ENCODE measurements at regions not wholly inside any gene's neighbourhood (a gene's known extent, or its start where the extent isn't known, plus 50 kb on each side); places are given as distances from the start of the nearest gene placed in this dataset.

- no peak for DNase-seq
Measured at GRCh38 chr12:90060031-90060430, 351.4 kb upstream of the ATP2B1 start.

DNA sequence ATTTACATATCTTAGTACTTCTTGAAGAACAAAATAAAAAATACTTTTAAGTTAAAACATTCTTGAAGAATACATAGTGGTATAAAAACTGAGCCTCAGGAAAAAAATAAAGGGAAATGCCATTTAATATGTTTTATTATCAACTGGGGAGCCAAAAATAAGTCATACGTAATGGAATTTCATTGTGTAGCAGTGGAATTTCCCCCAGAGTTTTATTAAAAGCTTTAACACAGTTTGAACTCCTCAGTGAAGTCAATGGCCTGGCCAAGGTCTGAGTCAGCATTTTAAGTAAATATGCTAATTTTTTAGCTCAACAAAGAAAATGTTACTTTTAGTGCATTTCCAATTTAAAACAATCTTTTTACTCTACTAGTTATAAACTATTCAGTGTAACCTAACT, 350.1 kb upstream of the ATP2B1 start:
- DNase-seq: no peak

DNA sequence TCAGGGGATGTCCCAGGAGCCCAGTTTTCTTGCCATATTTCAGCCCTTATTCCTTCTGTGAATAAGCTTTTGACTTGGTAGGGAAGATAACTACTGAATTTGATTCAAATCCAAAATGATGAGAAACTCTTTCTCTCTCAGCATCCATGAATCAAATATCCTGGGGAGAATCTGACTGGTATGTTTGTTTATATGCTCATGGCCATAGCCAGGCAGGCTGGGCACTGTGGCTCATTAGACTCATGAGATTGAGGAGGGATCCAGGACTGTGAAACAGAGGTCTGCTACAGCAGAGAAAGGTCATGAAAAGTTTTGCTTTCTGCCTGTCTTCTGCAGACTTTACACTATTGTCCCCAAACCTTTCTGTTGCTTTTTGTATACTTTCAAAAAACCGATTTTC, 346.4 kb upstream of the ATP2B1 start:
- no peak for DNase-seq

DNA sequence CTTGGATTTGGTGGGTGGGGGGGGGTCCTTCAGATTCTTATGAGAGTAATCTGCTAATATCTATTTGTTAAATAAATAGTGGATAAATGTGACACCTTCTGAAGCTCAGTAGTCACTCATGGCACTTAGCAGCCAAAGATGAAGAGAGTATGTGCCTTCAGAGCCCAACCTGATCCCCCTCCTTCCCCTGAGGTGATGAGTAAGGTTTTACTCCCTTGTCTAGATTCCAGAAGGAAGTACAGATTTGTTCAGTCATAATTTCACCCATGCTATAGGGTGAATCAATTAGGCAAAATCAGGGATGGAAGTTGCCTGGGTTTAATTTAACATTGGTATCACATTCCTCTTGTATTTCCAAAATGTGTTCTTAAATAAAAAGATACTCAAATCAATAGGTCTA, 340.3 kb upstream of the ATP2B1 start:
- DNase-seq: no peak

DNA sequence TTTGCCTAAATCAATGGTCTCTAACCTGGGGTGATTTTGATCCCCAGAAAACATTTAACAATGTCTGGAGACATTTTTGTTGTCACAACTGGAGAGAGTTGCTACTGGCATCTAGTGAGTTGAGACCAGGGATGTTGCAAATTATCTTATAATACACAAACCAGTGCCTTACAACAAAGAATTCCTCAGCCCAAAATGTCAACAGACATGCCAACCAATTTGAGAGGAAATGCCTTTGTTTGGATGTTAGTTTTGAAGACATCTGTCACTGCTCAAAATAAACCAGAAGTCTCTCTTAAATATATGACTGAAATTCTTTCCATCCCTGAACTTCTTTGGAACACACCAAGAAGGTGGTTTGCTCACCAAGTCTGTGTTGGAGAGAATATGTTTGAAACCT, 336.9 kb upstream of the ATP2B1 start:
- DNase-seq: no peak

DNA sequence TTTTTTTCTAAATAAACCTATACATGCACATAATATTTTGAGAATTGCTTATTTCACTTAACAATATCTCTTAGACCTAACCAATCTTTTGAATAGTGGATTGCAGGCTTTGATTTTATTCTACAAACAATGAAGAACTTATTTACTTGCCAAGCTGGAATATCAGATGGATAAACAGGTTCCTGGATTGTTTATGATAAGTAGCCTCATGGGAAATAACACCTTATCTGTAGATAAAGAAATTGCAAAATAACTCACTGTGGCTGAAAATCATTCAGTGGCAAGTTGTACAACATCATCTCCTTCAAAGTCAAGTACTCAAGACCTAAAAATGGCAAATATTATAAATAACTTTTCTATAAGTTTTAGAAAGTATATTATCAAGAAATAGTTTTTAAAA, 335.4 kb upstream of the ATP2B1 start:
- DNase-seq: no peak

DNA sequence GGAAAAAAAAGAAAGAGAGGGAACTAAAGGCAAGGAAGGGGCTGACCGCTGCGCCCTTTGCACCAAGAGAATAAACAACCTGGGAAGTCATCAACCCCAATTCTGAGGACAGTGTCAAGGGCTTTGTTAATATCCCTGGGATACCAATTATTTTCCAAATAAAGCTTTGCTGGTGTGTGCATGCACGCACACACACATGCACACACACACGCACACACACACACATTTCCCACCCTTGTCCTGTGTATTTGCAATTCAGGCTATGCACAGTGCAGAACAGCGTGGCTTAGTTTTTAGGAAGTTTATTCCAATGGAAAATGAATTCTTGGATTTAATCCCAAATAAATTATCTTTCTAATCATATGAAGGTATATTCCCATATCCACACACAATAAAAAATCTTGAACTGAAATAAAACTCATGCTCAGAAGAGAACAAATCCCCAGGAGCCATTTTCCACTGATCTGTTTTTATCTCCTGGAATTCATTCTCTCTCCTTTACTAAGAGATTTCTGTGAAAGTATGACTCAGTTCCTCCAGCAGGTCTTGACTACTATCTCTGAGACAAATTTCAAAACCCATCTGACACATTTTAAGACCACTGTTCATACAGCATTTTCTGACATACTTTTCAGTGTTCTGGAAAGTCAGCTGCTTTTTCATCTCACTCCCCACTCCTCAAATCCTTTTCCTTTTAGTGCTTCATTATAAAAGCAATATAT, 334.4 kb upstream of the ATP2B1 start:
- DNase-seq: no peak

GRCh38 chr12:90038289-90038688, 329.7 kb upstream of the ATP2B1 start:
- no peak for DNase-seq

GRCh38 chr12:90037740-90038139, 329.1 kb upstream of the ATP2B1 start:
- no peak for DNase-seq

GRCh38 chr12:90036637-90037036, 328.0 kb upstream of the ATP2B1 start:
- no peak for DNase-seq

GRCh38 chr12:90030726-90031125, 322.1 kb upstream of the ATP2B1 start:
- no peak for DNase-seq

- DNase-seq: no peak
Measured at GRCh38 chr12:90029317-90029716, 320.7 kb upstream of the ATP2B1 start.

- no peak for DNase-seq
Measured at GRCh38 chr12:90028635-90029051, 320.0 kb upstream of the ATP2B1 start.

DNA sequence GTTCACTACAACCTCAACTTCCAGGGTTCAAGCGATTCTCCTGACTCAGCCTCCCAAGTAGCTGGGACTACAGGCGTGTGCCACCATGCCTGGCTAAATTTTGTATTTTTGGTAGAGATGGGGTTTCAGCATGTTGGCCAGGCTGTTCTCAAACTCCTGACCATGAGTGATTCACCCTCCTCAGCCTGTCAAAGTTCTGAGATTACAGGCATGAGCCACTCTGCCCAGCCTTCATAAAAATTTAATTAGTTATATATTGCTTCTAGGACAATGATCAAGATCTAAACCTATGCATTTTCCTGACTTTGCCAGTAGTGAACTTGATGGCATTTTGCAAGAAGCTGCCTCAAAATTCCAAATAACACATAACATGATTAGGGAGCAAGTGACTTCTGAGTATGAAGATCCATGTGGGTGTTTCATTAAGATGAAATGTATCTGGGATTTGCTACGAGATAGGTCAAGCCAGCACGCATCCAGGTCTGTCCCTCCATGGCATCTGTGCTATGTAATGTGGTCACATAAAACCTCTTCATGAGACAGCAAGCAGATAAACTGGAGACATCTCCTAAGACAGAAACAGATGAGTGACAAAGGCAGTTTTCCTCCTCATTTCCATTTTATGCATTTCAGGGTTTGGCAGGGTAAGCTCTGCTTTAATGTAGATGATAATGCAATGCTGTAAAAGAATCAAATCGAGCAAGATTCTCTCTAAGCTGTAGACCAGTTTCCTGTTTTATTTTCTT, 319.4 kb upstream of the ATP2B1 start:
- DNase-seq: no peak

- DNase-seq: no peak
Measured at GRCh38 chr12:90027041-90027440, 318.4 kb upstream of the ATP2B1 start.

DNA sequence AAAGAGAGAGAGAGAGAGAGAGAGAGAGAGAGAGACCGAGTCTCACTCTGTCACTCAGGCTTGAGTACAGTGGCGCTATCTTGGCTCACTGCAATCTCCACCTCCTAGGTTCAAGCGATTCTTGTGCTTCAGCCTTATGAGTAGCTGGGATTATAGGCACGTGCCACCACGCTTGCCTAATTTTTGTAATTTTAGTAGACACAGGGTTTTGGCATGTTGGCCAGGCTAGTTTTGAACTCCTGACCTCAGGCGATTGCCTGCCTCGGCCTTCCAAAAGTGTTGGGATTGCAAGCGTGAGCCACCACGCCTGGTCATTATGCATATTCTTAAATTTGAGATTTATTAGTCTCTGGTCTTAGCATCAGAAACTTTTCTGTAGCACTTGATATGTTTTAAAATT, 317.9 kb upstream of the ATP2B1 start:
- DNase-seq: no peak

DNA sequence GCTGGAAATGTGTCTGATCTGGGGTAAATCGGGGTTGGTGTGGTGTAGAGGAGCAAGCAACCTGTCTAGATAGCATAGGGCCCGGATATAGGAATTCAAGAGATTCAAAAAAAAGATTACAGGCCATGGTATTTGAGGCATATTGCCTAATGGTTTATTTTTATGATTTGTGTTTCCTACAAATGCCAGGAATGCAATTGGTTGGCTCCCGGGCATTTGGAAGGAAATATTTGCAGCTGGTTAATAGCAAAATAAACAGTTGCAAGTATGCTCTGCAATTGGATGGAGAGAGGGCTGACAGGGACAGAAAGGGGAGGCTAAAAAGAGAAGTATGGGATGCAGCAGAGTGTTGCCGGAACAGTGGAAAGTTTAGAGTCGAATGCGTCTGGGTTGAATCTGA, 315.6 kb upstream of the ATP2B1 start:
- DNase-seq: no peak

DNA sequence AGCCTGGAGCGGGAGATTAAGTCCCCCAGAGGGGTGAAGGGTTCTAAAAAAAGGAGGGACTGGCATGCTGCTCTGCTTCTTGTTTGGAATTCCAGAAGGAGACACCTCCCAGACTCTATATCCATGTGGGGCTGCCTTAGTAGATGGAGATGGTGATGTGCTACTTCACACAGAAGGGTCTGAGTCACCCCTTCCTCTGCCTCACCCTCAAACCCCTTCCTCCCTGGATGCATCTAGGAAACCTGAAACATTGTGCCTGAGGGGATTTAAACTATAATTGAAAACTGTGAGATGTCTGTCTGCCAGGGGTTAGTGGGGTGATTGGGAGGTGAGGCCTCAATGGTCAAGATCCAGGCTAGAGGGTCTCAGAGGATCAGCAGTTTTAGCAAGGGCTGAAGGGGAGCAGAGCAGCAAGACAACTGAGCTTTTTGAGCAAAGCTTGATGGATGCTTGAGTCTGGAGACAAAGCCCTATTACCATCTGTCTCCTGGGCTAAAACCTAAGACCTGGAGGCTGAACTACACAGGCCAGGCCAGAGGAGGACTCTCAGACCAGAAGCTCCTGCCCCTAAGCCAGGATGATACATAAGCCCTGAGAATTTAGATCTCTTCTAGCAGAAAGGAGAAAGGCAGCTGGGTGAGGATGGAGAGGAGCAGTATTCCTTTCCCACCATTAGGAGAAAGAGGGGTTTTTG, 314.7 kb upstream of the ATP2B1 start:
- no peak for DNase-seq

DNA sequence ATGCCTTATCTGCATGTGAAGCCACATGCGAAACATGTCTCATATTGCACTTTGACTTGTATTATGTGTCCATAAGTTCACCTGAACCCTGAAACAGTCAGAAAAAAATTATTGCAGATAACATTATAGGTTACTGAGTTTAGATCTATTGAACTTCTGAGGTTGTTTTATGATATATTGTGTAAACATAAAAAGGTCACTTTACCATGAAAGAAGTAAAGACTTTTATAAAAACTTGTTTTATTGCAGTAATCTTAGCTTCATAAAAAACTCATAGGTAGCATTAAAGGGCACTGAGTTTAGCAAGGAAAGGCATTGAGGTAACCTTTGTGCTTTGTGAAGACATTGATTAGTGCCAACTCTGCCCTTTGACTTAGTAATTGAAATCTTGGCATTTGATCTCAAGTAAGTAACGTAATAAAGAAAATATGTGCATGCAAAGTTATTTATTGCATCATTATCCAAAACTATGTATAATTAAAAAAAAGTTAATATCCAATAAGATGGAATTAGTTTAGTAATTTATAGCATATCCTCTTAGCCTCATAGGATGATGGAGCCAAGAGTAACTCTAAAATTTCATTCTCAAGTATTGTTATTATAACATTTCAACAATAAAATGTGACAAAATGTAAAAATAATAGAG, 313.3 kb upstream of the ATP2B1 start:
- DNase-seq: no peak

GRCh38 chr12:90020881-90021280, 312.2 kb upstream of the ATP2B1 start:
- no peak for DNase-seq

- no peak for DNase-seq
Measured at GRCh38 chr12:90020436-90020835, 311.8 kb upstream of the ATP2B1 start.

DNA sequence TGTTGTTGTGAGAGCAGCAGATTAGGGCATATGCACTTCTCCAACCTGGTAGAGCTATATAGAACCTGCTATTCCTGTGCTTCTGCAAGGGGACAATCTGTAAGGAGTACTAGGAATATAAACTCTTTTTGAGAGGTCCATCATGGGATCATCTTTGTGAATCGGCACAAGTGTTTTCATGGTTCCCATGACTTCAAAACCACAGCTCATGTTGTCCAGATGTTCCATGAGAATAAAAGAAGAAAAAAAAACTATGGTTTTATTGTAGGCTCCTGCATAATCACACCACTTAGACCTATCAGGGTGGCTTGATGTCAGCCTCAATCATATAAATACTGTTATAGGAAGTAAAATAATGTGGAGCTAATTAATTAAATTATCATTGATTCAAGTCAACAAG, 311.4 kb upstream of the ATP2B1 start:
- DNase-seq: no peak

DNA sequence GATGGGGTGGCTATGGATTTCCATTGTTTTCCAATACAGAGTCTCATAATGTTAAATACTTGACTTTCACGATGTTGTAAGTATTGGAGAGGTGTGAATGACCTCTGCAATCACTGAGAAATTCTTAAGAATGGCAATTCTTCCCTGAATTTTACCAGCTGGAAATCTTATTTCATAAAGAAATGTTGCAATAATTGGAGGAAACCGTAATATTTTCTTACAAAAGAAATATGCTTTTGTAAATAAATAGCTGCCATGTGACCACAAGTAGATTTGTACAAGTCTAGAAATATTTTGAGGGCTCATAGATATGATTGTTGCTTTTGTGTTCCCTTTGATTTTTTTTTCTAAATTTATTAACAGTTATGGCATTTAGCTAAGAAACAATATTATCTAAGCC, 308.7 kb upstream of the ATP2B1 start:
- DNase-seq: no peak

GRCh38 chr12:90015228-90015627, 306.6 kb upstream of the ATP2B1 start:
- DNase-seq: no peak

Data from SIG-M5 (cell line).